ENCODE measurements at regions not wholly inside any gene's neighbourhood (a gene's known extent, or its start where the extent isn't known, plus 50 kb on each side); places are given as distances from the start of the nearest gene placed in this dataset.

DNA sequence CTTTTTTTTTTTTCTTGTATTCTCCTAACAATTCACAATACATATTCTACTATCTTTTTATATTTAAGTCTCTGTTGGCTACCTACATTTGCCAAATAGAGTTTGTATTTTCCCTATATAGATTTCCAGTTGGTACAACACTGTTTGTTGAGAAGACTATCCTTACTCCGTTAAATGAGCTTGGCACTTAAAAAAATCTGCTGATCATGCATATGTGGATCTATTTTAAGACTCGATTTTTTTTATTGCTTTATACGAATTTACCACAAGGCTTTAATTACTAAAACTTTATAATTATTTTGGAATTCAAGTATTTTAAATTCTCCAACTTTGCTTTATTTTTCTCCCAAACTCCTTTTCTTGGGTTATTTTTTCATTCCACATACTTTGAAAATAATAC lies 855.6 kb downstream of the C6orf118 start:
- no peak for DNase-seq (ENCODE audit: low spot score)

DNA sequence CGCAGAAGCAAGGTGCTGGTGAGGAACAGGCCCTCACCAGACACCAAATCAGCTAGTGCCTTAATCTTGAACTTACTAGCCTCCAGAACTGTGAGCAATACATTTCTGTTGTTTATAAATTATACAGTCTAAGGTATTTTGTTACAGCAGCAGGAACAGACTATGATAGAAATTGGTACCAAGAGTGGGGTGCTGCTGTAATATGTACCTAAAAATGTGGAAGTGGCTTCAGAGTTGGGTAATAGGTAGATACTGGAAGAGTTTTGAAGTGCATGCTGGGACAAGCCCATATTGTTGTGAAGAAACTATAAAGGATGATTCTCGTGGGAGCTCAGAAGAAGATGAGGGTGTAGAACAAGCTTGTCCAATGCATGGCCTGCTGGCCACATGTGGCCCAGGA lies 866.8 kb downstream of the C6orf118 start:
- no peak for DNase-seq (ENCODE audit: low spot score)

DNA sequence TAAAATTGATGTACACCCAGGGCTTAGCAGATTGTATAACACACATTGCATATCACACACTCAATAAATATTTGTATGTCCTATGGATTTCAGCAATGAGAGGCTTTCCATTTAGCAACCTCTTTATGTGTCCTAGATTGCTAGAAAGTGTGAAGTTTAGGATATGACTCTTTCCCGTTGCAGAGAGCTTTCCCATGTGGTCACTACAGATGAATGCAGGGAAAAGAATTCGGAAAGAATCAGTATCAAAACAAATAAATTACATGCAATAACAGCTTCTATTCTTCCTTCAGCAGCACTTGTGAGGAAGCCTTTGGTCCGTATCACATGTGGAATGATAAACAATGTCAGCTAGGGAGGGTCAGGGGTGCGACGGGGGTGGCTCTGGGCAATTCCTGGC lies 870.1 kb downstream of the C6orf118 start:
- DNase-seq (ENCODE audit: low spot score): no peak

- DNase-seq (ENCODE audit: low spot score): no peak
Observed at GRCh38 chr6:164436976-164437375, 872.4 kb downstream of the C6orf118 start.

GRCh38 chr6:164427728-164428402 lies 881.5 kb downstream of the C6orf118 start:
- DNase-seq (ENCODE audit: low spot score): no peak

DNA sequence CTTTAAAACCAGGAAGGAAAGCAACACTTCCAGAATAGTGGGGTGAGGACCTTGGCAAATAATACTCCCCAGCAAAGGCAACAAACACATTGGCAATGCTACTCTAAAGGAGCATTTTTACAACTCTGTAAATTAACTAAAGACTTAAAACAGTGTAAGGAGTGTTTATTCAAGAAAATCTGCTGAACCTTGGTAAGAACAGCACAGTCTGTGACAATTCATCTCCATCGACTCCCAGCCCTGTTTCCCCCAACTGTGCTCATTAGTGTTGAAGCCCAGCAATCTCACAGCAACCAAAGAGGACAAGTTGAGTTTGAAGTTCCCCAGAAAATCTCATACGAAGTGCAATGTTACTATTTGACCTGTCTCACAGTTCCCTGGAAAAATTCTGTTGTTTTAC lies 884.9 kb downstream of the C6orf118 start:
- no peak for DNase-seq (ENCODE audit: low spot score)

- no peak for DNase-seq (ENCODE audit: low spot score)
Observed at GRCh38 chr6:164419099-164419498, 890.3 kb downstream of the C6orf118 start.

GRCh38 chr6:164418262-164418588 lies 891.2 kb downstream of the C6orf118 start:
- DNase-seq (ENCODE audit: low spot score): no peak

- no peak for DNase-seq (ENCODE audit: low spot score)
Observed at GRCh38 chr6:164417537-164418261, 891.7 kb downstream of the C6orf118 start.

DNA sequence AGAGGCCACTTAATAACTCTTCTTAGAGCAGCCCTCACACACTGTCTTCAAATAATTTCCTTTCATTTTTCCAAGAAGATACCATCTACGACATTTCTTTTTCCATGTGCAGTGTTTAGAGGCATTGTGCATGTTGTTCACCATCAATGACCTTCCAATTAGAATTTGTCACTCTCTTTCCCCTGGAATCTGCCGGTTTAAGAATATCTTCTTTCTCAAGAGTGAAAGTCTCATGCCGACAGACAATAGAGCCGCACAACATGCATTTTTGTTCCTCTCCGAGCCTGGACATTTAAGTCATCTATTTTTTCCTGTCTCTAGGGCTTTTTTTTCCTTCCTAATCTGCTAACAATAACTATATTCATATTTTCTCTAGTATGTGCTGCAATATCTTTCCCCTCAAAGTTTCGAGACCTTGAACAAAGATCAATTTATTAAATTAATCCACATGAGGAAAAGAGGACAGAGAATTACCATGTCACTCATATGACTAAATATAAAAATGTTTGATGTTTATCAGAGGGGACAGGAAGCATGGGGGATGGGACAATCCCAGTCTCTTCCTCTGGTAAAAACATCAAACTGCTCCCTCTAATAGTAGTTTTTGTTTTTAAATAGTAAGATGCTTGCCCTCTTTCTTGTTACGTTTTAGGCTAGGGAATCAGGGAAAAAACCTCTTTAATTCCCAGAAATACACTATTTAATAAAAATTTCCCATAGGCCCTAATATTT lies 893.4 kb downstream of the C6orf118 start:
- DNase-seq (ENCODE audit: low spot score): no peak

DNA sequence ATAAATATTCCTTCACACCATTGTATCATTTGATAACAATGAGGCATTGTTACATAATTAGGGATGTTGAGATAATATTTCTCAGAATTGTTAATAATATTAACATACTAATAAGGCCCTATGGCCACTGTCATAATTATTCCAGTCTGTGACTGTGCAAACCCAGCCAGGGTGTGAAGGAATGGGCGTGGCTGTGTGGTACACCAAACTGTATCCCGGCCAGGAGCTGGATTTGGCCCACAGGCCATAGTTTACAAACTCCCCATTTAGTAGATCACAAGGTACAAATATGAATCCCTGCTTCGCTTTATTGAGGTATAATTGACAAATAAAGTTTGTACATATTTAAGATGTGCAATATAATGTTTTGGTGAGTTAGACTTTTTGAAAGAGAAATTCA lies 894.7 kb downstream of the C6orf118 start:
- DNase-seq (ENCODE audit: low spot score): no peak

DNA sequence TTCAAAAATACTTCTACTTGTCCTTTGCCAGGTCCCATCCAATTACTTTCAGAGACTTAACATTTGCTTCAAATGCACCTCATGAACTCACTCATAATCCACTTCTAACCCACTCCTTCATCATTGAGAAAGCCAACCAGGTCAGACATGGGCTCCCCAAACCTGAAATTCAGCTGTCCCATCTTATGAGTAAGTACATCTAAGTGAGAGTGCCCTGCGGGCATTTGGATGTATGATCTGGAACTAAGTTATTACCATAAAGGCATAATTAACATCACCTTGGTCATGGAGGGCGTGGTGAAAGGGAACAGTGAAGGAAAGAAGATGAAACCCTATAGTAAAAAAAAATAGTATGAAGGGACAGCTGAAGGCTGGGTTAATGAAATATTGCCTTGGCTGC lies 896.8 kb downstream of the C6orf118 start:
- DNase-seq (ENCODE audit: low spot score): no peak

GRCh38 chr6:164410017-164410416 lies 899.4 kb downstream of the C6orf118 start:
- DNase-seq (ENCODE audit: low spot score): no peak

DNA sequence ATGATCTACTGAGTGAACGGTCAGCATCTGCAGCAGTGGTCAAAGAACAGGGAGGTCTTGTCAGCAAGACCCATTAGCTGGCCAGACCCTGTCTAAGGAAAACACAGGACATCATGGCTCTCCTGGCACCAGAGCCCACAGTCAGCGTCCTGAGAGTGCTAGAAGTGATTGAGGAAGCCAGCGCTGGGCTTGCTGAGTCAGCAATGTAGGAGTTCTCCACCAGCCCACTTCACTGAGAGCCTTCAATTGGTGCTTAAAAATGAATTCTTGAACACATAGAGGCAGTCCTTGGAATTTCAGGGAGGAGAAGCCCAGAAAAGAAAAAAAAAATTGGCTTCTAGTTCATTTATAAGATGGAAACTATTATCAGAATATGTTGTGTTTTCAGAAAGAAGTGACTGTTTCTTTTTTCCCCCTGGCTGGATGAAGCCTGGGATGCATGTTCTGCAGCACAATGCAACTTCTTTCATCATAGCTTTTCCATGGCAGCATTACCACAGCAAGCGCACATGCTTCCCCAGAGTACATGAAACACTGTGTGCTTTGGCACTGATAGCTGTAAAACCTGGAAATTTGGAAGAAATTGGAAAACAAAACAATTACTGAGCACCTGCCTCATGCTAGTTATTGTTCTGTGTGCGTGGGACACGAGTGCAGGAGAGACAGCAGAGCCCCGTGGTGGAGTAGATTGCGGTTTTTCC lies 899.9 kb downstream of the C6orf118 start:
- DNase-seq (ENCODE audit: low spot score): no peak

DNA sequence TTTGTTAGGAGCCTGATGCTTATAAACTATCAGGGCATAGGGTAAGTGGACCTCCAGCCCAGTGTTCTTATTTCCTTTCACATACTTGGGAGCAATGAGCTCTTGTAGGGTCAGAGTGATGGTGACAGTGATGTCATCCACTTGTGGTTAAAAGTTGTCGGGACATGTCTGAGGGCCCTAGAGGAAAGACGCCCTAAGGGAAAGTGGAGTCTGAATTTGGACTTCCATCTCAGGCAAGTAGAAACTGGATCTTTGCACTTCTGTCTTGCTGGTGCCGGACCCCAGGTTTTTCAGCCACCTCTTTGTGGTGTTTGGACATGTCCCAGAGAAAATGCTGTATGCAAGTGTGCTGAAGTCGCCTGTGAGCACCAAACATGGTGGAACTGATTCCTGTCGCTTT lies 900.5 kb downstream of the C6orf118 start:
- no peak for DNase-seq (ENCODE audit: low spot score)

GRCh38 chr6:164404812-164405488 lies 904.5 kb downstream of the C6orf118 start:
- DNase-seq (ENCODE audit: low spot score): no peak

GRCh38 chr6:164401871-164402270 lies 907.5 kb downstream of the C6orf118 start:
- no peak for DNase-seq (ENCODE audit: low spot score)

DNA sequence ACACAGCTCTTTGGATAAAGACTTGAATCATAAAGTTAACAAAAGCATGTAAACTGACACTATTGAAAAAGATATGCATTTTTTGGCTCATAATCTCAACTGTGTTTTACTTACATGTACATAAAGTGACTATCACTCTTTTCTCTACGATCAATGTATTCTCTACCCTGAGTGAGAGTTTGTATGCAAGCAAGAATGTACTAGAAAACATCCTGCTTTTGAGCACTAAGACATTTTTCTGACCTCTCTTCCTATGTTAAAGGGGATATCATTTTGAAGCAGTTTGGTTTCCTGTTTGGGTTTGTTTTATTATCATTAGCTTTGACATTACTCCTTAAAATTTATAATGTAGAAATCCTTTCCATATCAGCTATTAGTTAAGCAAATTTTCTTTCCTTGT lies 910.8 kb downstream of the C6orf118 start:
- DNase-seq (ENCODE audit: low spot score): no peak

DNA sequence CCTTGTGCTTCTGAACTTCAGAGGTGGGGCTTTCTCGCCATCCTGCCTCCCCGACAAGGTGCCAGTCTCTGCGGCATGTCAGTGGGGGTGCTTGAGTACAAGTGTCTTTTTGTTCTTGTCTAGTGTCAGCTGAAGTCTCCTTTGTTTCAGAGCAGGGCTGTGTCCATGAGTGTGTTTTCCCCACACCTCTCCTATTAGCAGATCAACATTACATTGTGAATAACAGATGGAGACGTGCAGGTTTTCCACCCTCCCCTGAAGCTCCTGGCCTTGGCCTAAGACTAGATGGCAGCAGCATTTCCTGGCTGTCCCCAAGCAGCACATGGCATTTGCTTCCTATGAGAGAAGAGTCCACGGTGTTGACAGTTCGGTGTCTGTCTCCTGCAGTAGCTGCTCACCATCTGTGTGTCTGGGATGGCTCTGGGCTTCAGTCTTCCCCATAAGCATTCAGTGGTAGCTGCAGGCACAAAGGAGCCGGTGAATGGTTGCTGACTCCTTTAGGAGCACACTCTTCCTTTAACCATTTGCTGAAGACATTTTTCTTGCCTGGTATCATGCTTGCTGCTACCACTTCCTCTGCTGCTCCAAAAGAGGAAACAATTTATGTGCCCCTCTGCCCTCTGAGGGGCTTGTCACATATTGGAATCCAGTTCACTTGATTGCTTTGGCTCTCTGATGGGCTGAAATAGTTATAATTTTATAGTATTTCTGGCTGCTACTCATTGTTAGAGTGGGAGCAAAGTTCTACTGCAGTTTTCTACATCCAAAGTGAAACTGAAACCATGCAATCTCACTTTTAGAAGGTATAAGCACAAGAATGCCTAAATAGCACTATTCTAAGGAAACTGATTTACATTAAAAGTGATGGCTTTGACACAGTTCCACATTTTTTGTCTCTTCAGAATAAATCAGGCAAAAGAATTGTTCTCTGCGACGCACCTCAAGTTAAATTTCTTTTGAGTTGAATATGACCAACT lies 913.0 kb downstream of the C6orf118 start:
- DNase-seq (ENCODE audit: low spot score): no peak

GRCh38 chr6:164379795-164380194 lies 929.6 kb downstream of the C6orf118 start:
- DNase-seq (ENCODE audit: low spot score): no peak

DNA sequence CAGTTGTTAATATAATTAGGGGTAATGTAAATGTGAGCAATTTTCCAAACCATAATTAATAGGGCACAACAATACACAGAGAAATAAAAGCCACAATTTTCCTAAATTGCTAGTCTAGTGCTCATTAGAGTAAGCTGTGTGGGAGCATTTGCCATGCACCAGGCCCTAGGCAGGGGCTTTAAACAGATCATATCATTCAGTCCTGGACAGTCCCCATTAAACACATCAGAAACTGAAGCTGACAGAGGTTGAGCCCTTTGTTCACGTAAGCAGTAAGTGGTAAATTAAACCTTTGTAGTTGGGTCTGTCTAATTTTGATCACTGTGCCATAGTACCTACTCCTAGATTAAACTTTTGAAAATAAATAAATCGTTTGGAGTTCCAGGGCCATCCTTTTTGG lies 931.1 kb downstream of the C6orf118 start:
- no peak for DNase-seq (ENCODE audit: low spot score)
